Activated CD4-positive, alpha-beta T cell treated with anti-CD3 and anti-CD28 coated beads for 36 hours (primary cell): ENCODE measurements at regions not wholly inside any gene's neighbourhood (a gene's known extent, or its start where the extent isn't known, plus 50 kb on each side); places are given as distances from the start of the nearest gene placed in this dataset.
"Not testable (repeated sequence)": the region's sequence is repeated elsewhere in the genome, so short reads cannot be mapped to it uniquely, and the experiment has no call there.

ENCODE experiments used
- ATAC-seq: fragments of 200-7000 bp; cut with Tn5 transposase; one replicate; pipeline ENCODE4 v1.10.0; 2021; ENCODE audit warnings: mild to moderate bottlenecking, moderate library complexity
- CTCF ChIA-PET: fragments of 350-600 bp; sonication (Branson Sonifier 250); formaldehyde crosslinking; loops from one replicate; lab custom pipeline; 2021; ENCODE audit warnings: antibody characterized with exemption; lab: Charles Lee
- POLR2A ChIA-PET: fragments of 350-600 bp; sonication (Branson Sonifier 250); formaldehyde crosslinking; loops from one replicate; lab custom pipeline; 2021; ENCODE audit warnings: antibody characterized with exemption, inconsistent platforms; lab: Charles Lee
- DNase-seq: peaks from one replicate; pipeline ENCODE4 v3.0.0-alpha.2; 2020
- H3K27ac Mint-ChIP-seq: one replicate; pipeline ENCODE4 v1.8.0; 2021; ENCODE audit warnings: mixed read lengths
- H3K27me3 Mint-ChIP-seq: one replicate; pipeline ENCODE4 v1.8.0; 2021; ENCODE audit warnings: mixed read lengths
- H3K36me3 Mint-ChIP-seq: one replicate; pipeline ENCODE4 v1.8.0; 2021; ENCODE audit warnings: low read depth, mixed read lengths
- H3K4me1 Mint-ChIP-seq: one replicate; pipeline ENCODE4 v1.8.0; 2021; ENCODE audit warnings: mixed read lengths
- H3K4me3 Mint-ChIP-seq: one replicate; pipeline ENCODE4 v1.8.0; 2021; ENCODE audit warnings: mild to moderate bottlenecking, moderate library complexity, mixed read lengths
- H3K9me3 Mint-ChIP-seq: one replicate; pipeline ENCODE4 v1.8.0; 2021; ENCODE audit warnings: low read depth, mixed read lengths
- intact Hi-C, 2 experiments: fragments of 100-400 bp; cut with DNase I in 1 of 2; cut with micrococcal nuclease in 1 of 2; formaldehyde crosslinking; loops; one replicate each; pipeline versions ENCODE4 v1.14.2 to v1.15.1; 2022 to 2024; cut with DNase I, micrococcal nuclease

DNA sequence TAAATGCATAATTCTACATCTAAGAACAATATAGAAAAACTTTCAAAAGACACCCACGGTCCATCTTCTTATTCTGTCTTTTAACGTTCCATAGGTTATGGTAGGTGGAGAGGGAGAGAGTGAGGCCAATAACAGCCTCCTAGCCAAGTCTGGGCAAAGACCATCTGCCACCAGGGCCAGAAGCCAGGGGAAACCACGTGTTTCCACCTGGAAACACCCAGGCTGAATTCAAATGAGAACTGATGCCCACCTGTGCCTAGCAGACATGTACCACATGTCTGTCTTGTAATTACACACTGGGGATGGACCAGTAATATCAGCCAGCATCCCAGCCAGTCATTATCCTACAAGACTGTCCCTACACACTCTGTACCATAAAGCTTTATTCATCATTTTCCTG is 1573.1 kb downstream of the EFNB2 start:
- Mint-ChIP-seq H3K4me1 (no peaks in the 10 kb centered on the region), H3K9me3 (peaks cover 2% of the 10 kb centered on the region), H3K36me3 (no peaks in the 10 kb centered on the region), H3K27me3 (peaks cover 2% of the 10 kb centered on the region), H3K4me3 (no peak overlapping the region), H3K27ac (no peak overlapping the region)
- POLR2A ChIA-PET = no interaction called here
- no peak for DNase-seq
- CTCF ChIA-PET = no interaction called here
- intact Hi-C loops = no loop called here
- no peak for ATAC-seq

DNA sequence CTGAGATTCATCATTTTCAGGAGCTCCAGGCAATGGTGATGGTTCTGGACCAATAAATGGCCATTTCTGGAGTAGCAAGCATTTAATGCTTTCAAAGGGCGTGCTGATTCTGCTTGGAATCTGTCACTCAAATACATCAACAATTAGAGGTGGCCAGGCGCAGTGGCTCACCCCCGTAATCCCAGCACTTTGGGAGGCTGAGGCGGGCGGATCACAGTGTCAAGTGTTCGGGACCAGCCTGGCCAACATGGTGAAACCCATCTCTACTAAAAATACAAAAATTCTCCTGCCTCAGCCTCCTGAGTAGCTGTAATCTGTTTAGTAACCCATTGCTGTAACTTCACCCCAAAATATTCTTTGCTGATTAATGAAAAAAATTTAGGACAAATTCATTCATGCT is 1574.2 kb downstream of the EFNB2 start:
- CTCF ChIA-PET = no interaction called here
- H3K36me3 Mint-ChIP-seq = no peaks in the 10 kb centered on the region
- no peaks in the 10 kb centered on the region for H3K4me1 Mint-ChIP-seq

DNA sequence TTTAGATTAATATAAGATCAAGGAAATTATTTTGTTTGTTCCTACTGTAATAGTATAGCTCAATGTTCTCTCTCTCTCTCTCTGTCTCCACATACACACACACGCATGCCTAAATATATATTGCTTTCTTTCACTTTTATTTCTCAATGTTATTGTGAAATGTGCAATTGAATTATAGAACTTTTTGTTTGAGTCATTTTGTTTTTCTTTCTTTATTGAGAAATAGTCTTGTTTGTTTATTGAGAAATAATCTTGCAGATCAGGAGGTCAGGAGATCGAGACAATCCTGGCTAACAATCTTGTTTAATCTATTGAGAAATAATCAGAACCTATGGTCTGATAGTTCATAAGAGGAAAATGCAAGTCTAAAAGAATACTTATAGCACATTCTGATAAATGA is 1581.3 kb downstream of the EFNB2 start:
- ATAC-seq = no peak
- Mint-ChIP-seq H3K4me1 (no peaks in the 10 kb centered on the region), H3K36me3 (no peaks in the 10 kb centered on the region), H3K4me3 (no peak overlapping the region), H3K9me3 (no peaks in the 10 kb centered on the region), H3K27me3 (no peaks in the 10 kb centered on the region), H3K27ac (no peak overlapping the region)
- ChIA-PET POLR2A (no interaction called here), CTCF (no interaction called here)
- no peak for DNase-seq
- intact Hi-C loops = no loop called here

More for the DNA sequence above, 1574.2 kb downstream of the EFNB2 start:
- Mint-ChIP-seq H3K27ac (no peak overlapping the region), H3K9me3 (peaks cover 2% of the 10 kb centered on the region), H3K4me3 (no peak overlapping the region), H3K27me3 (peaks cover 2% of the 10 kb centered on the region)
- DNase-seq = no peak
- intact Hi-C loops = no loop called here
- POLR2A ChIA-PET = no interaction called here
- ATAC-seq = no peak

DNA sequence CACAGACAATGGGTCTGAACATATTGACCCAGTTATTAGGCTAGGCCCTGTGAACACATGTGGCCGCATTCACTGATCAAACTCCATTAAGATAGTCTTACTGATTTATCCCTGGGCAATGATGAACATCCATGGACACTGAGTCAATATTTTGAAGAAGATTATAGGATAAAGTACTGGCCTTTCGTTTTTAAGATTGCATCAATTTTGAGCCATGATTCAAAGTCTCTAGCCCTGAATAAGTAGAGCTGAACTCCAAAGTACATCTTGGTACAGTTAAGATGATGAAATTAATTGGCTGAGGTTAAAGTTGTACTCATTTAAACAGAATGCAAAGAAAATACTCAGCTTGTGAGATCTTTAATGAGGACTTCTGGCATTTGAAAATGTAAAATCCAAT is 1581.9 kb downstream of the EFNB2 start:
- no peaks in the 10 kb centered on the region for H3K9me3 Mint-ChIP-seq
- no peaks in the 10 kb centered on the region for H3K36me3 Mint-ChIP-seq
- CTCF ChIA-PET = no interaction called here
- POLR2A ChIA-PET = no interaction called here
- intact Hi-C loops = no loop called here
- no peak overlapping the region for H3K4me3 Mint-ChIP-seq
- H3K27me3 Mint-ChIP-seq = no peaks in the 10 kb centered on the region
- H3K27ac Mint-ChIP-seq = no peak overlapping the region
- no peaks in the 10 kb centered on the region for H3K4me1 Mint-ChIP-seq
- DNase-seq (no peak), ATAC-seq (no peak)

DNA sequence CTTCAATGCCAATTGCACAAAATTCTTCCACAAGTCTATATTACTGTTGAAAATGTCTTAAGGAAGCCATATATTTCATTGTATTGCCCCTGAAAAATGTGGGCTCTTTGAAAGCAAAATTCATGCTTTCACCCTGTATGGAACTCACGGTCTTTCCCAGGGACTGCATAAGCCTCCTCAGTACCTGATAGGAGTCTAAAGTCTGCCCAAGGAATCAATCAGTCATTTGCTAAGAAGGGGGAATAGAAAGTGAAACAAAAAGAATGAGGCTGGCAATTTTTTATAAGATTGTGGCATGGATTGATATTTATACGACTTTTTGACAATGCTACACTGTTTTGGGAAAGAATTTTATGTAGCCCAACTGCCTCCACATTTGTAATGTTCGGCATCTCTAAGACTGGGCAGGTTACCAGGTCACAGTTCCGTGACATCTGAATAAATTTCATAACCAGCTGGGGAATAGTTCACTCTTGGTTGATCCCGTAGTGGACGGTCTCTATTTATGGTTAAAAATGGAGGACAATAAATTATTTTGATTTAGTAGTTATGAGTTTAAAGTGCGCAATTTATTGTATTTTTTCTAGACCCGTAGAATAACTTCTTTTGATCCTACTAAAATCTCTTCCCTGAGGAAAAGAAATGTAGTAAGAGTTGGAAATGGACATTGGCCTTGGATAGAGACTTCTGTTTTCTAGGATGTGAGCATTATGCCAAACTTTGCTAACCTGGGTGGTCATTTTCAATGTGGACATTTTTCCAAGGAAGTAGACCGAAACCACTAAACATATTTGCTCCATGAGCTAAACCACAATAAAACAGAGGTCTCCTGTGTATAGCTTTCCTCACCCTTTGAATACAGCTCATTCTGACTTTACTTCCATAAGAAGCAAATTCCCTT is 1585.4 kb downstream of the EFNB2 start:
- CTCF ChIA-PET = no interaction called here
- ATAC-seq = no peak
- POLR2A ChIA-PET = no interaction called here
- DNase-seq = no peak
- Mint-ChIP-seq H3K9me3 (no peaks in the 10 kb centered on the region), H3K27ac (no peak overlapping the region), H3K36me3 (no peaks in the 10 kb centered on the region), H3K4me1 (no peaks in the 10 kb centered on the region), H3K27me3 (no peaks in the 10 kb centered on the region), H3K4me3 (no peak overlapping the region)
- intact Hi-C loops = no loop called here

DNA sequence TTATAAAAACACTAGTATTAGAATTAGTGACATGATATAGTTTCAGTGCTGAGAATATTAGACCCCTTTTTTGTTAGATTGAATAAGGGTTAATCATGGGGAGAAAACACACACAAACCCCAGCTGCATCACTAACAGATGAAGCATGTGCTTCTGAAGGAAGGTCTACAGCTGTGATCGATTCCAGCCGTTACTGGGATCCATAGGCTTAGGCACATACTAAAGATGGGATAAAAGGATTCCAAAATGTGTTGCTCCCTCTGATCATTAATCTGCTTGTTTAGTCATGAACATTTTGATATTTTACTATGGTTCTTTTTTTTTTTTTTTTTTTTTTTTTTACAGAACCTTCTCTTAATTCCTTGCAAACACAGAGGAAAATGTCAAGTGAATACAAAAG is 1591.3 kb downstream of the EFNB2 start:
- DNase-seq (no peak), ATAC-seq (no peak)
- ChIA-PET CTCF (no interaction called here), POLR2A (no interaction called here)
- H3K27me3 Mint-ChIP-seq = no peaks in the 10 kb centered on the region
- intact Hi-C loops = no loop called here
- H3K9me3 Mint-ChIP-seq = no peaks in the 10 kb centered on the region
- no peak overlapping the region for H3K4me3 Mint-ChIP-seq
- no peaks in the 10 kb centered on the region for H3K36me3 Mint-ChIP-seq
- no peaks in the 10 kb centered on the region for H3K4me1 Mint-ChIP-seq
- no peak overlapping the region for H3K27ac Mint-ChIP-seq

DNA sequence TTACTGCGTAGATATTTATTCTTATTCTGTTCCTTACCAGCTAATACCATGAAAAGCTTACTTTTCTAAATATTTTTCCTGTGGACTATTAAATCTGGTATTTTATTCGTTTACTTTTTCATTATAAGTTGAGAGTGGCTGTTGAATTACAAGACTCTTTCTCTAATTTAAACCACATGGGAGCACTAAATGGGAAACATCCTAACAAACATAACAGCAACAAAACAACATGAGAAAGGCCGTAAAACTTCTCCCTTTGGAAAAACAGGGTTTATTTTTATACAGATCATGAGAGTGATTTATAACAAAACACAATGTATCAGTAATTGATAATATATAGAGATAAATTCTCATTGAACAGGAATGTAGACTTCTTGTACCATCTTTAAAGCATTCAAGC is 1592.1 kb downstream of the EFNB2 start:
- POLR2A ChIA-PET = no interaction called here
- DNase-seq (no peak), ATAC-seq (no peak)
- Mint-ChIP-seq H3K27me3 (no peaks in the 10 kb centered on the region), H3K36me3 (no peaks in the 10 kb centered on the region), H3K4me1 (no peaks in the 10 kb centered on the region), H3K4me3 (no peak overlapping the region), H3K9me3 (no peaks in the 10 kb centered on the region), H3K27ac (no peak overlapping the region)
- CTCF ChIA-PET = no interaction called here
- intact Hi-C loops = no loop called here

DNA sequence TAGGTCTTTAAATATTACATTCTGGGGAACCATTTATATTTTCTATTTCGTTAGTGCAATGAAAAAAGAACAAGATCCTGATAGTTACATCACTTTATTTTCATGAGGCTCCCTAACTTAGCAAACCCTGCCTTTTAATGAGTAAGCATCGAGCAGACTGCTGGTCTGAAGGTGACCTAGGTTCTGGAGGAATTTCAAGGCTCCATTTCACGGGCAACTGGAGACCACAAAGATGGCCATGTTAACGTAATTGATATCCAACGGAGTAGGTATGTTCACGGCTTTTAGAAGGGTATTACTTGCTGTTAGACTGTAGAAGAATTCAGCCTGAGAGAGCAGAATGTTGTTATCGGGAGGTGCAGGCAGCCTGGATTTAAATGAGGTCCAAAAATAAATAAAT is 1597.6 kb downstream of the EFNB2 start:
- Mint-ChIP-seq H3K9me3 (no peaks in the 10 kb centered on the region), H3K27ac (no peak overlapping the region), H3K36me3 (no peaks in the 10 kb centered on the region), H3K4me1 (no peaks in the 10 kb centered on the region), H3K4me3 (no peak overlapping the region), H3K27me3 (no peaks in the 10 kb centered on the region)
- CTCF ChIA-PET = no interaction called here
- DNase-seq (no peak), ATAC-seq (no peak)
- intact Hi-C loops = no loop called here
- POLR2A ChIA-PET = no interaction called here

DNA sequence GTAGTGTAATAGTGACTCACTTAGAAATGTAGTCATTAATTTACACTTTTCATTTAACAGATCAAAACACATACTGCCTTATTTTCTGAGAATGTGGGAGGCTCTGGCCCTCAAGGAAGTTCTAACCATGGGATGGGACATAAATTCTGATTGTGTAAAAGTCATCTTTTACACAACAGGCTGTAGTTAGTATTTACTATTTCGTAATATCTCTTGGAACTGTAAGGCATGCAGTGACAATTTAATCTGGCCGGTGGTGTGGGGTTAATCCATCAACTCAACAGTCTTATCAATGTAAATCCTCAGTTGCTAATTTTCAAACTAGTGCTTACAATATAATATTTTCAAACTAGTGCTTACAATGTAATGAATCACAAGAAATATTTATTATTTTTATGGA is 1599.2 kb downstream of the EFNB2 start:
- Mint-ChIP-seq H3K36me3 (no peaks in the 10 kb centered on the region), H3K4me1 (no peaks in the 10 kb centered on the region), H3K4me3 (no peak overlapping the region), H3K27ac (no peak overlapping the region), H3K27me3 (no peaks in the 10 kb centered on the region), H3K9me3 (no peaks in the 10 kb centered on the region)
- intact Hi-C loops = no loop called here
- DNase-seq (no peak), ATAC-seq (no peak)
- ChIA-PET CTCF (no interaction called here), POLR2A (no interaction called here)

DNA sequence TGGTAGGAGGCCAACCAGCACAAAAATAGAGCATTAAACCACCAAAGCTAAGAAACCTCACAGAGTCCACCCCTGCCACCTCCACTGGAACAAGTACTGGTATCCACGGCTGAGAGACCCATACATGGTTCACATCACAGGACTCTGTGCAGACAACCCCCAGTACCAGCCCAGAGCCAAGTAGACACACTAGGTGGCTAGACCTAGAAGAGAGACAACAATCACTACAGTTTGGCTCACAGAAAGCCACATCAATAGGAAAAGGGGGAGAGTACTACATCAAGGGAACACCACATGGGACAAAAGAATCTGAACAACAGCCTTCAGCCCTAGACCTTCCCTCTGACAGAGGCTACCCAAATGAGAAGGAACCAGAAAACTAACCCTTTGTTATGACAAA is 1614.9 kb downstream of the EFNB2 start:
- Mint-ChIP-seq H3K9me3 (peaks cover 12% of the 10 kb centered on the region), H3K4me1 (peaks cover 18% of the 10 kb centered on the region)
- POLR2A ChIA-PET, H3K36me3 Mint-ChIP-seq, CTCF ChIA-PET, H3K27ac Mint-ChIP-seq, intact Hi-C loops, H3K27me3 Mint-ChIP-seq, ATAC-seq, H3K4me3 Mint-ChIP-seq, DNase-seq: not testable (repeated sequence)

DNA sequence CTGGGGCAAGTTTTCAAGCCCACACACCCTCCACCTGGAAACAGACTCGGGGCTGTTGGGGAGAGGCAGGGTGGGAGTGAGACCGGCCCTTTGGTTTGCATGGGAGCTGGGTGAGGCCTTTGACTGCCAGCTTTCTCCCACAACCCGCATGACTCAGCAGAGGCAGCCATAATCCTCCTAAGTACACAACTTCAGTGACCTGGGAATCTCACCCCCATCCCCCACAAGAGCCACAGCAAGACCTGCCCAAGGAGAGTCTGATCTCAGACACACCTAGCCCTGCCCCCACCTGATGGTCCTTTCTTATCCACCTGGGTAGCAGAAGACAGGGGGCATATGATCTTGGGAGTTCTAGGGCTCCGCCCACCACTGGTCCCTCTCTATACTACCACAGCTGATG is 1615.4 kb downstream of the EFNB2 start:
- Mint-ChIP-seq H3K4me3 (no peak overlapping the region), H3K9me3 (peaks cover 12% of the 10 kb centered on the region), H3K27ac (no peak overlapping the region), H3K36me3 (no peaks in the 10 kb centered on the region), H3K4me1 (peaks cover 18% of the 10 kb centered on the region), H3K27me3 (peaks cover 2% of the 10 kb centered on the region)
- intact Hi-C loops = no loop called here
- no peak for DNase-seq
- CTCF ChIA-PET = no interaction called here
- no peak for ATAC-seq
- POLR2A ChIA-PET = no interaction called here

DNA sequence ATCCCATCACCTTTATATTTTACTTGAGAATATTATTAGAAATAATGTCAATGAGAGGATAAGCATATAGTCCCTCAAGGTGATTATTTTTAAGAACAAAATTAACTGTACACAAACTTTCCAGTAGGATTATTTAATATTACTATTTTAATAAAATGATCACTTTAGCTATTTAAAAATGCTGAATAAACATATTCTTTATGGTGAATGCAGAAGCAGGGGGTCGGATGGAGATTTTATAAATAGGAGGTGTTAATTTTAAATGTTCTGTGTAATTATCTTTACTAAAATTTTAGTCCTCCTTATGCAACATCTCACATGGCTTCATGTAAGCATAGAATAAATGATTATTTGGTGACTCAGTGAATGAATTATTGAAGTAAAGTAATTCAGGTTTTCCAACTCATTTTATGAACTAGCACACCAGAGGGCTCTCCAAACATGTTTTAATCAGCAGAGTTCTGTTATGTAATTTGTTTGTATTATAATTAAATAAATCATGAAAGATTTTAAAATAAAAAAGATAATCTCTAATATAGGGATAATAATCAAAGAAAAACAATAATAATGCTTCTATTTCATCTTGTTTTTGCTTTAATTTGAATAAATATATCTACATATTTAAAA is 1635.2 kb downstream of the EFNB2 start:
- POLR2A ChIA-PET = no interaction called here
- intact Hi-C loops = no loop called here
- CTCF ChIA-PET = no interaction called here
- Mint-ChIP-seq H3K9me3 (no peaks in the 10 kb centered on the region), H3K27me3 (no peaks in the 10 kb centered on the region), H3K36me3 (no peaks in the 10 kb centered on the region), H3K4me1 (no peaks in the 10 kb centered on the region), H3K27ac (no peak overlapping the region), H3K4me3 (no peak overlapping the region)
- DNase-seq (no peak), ATAC-seq (no peak)
